ENCODE measurements at regions not wholly inside any gene's neighbourhood (a gene's known extent, or its start where the extent isn't known, plus 50 kb on each side); places are given as distances from the start of the nearest gene placed in this dataset.

DNA sequence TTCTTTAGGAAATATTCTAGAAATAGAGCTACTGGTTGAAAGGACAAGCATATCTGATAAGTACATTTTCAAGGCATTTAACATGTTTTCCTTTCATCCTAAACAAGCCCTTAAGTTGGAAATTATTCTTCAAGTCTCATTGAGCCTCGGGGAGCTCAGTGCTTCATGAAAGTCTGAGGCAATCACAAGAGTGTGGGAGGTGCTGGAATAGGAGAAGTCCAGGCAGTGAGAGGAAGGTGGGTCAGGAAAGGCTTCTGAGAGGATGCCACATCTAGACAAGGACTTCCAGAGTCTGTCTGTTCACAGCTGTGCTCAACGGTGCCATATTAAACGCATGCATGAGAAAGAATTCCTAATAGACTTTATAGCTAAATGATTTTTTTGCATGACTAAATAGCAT lies 69.8 kb downstream of the CD83 start:
- no peaks in the 10 kb centered on the region for H3K27me3 Mint-ChIP-seq
- ATAC-seq (no peak), DNase-seq (no peak)
- no peaks in the 10 kb centered on the region for H3K4me1 Mint-ChIP-seq
- H3K4me3 Mint-ChIP-seq, result no peak overlapping the region
- no peaks in the 10 kb centered on the region for H3K9me3 Mint-ChIP-seq
- H3K27ac Mint-ChIP-seq, result no peak overlapping the region

DNA sequence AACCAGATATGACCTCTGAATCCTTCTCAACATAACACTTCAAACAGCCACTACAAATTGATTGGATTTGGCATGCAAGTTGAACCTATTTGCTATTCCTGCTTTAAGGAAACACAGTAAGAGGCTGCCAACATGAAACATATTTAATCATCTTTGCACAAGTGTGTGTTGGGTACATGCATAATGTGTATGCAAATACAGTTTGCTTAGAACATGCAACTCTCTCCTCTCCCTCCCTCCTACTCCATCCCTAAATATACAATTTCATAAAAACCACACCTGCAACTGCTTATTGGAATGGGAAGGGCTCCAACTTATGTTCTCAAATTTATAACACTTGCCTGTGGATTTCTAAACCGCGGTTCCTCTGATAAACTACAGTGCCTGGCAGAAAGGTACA lies 71.5 kb downstream of the CD83 start:
- peaks cover 5% of the 10 kb centered on the region for H3K27me3 Mint-ChIP-seq
- ATAC-seq (no peak), DNase-seq (no peak)
- H3K4me1 Mint-ChIP-seq, result no peaks in the 10 kb centered on the region
- H3K9me3 Mint-ChIP-seq, result no peaks in the 10 kb centered on the region
- H3K4me3 Mint-ChIP-seq, result no peak overlapping the region
- H3K27ac Mint-ChIP-seq, result no peak overlapping the region

DNA sequence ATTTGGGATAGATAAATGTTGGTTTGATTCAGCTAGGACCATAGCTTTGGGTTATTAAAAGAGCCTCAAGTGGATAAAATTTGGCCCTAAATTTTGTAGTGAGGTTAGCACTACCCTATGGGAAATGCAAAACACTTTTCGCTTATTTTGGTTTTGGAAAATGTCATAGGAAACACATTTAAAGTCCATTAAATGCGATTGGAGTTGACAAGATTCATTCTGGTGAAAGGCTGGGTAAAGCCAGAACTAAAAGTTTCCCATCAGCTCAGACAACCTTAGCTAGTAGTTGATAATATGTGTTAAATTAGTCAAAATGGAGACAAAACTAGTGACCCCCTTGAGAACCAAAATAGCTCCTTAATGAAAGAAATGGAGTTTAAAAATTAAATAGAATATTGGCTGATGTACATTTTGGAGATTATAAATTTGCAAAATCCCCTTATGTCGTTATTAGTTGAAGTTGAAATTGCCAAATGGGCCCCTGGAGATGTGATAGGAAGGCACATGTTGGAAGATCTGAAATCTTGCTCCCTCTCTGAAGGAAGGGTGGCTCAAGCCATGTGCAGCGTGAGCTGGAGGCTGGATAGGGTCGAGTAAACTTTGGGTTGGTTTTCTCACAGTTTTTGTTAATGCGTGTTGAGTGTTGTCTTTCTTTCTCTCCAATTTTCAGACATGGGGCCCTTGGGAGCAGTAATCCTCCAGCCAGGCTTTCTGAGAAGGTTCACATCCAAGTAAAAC lies 72.8 kb downstream of the CD83 start:
- Mint-ChIP-seq H3K4me1 (no peaks in the 10 kb centered on the region), H3K4me3 (no peak overlapping the region), H3K27me3 (peaks cover 5% of the 10 kb centered on the region), H3K27ac (no peak overlapping the region), H3K9me3 (no peaks in the 10 kb centered on the region)
- DNase-seq, result no peak
- no peak for ATAC-seq

DNA sequence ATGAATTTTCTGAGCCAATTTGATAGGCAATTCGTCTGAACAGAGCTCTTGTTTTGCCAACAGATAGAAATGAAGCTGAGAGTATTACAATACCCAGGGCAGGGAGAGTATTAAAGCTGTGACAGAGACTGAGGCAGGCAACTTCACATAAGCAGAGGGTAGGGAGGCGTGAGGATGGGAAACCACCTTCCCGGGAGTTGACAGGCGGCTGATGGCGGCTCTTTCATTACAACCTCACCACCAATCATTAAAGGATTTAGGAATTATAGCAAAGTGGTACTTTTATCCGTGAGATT lies 73.3 kb downstream of the CD83 start:
- no peak for DNase-seq
- no peak for ATAC-seq
- Mint-ChIP-seq H3K4me3 (no peak overlapping the region), H3K27me3 (peaks cover 5% of the 10 kb centered on the region), H3K9me3 (no peaks in the 10 kb centered on the region), H3K4me1 (no peaks in the 10 kb centered on the region), H3K27ac (no peak overlapping the region)

DNA sequence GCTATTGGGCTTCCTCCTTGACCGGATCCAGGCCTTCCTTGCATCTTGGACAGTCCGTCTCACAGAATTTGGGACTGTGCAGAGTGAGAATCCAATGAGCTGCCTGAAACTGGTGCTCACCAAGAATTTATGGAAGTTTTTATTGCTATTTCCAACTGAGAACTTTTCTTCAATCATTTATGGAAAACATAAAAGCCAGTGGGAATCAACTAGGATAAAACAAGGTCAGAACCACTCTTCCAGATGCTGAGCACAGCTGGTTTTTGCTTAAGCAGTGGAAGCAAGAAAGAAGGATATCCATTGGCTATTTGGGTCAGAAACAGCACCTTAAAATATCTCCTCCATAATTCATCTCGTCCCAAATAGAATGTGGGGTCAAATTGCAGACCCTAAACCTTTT lies 74.2 kb downstream of the CD83 start:
- ATAC-seq (no peak), DNase-seq (no peak)
- H3K9me3 Mint-ChIP-seq, result no peaks in the 10 kb centered on the region
- H3K27ac Mint-ChIP-seq, result peak overlapping the region in 1 of 2 donors; percentile 85
- H3K27me3 Mint-ChIP-seq, result peaks cover 5% of the 10 kb centered on the region
- H3K4me1 Mint-ChIP-seq, result no peaks in the 10 kb centered on the region
- H3K4me3 Mint-ChIP-seq, result no peak overlapping the region

DNA sequence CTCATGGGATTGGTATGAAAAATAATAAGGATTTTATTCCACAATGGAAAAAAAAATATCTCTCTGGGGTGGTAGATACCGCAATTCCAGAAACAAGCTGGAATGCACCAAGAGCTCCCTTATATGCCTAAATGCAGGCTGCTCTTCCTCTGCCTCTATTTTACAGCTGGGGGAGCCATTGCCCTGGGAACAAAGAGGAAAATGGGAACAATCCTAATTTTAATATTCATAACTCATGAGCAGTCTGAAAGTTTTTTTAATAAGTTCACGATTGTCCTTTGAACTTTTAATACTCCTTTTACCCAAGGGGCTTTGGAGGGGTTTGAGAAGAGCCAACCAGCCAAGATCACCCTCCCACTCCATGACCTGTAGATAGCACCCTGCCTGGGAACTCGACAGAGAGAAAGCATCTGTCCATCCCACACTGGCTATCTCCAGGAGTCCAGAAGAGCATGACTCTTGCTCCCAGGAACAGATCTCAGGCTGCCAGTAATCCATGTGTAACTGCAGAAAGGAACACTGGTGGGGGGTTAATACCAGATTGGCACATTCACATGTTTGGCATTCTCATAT lies 74.7 kb downstream of the CD83 start:
- Mint-ChIP-seq H3K4me1 (no peaks in the 10 kb centered on the region), H3K4me3 (no peak overlapping the region), H3K27ac (peak overlapping the region in 1 of 2 donors; percentile 85), H3K27me3 (peaks cover 5% of the 10 kb centered on the region), H3K9me3 (no peaks in the 10 kb centered on the region)
- ATAC-seq (no peak), DNase-seq (no peak)

DNA sequence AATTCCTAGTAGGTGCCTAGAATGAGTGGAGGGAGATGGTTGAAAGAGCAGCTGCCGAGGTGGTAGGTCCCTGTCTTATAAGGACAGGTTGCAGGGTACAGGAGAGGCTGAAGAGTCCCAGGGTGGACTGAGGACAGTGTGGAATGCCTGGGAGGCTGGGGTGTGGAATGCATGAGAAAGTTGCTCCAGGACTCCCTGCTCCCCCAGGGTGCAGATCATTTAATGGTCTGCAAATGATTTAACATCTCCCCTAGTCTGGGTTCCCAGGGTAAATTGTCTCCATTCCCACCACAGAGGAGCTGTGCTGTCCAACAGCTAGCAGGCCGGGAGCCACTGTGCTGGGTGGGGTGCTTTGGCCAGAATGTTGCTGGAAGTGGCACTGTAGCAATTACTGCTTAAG lies 76.0 kb downstream of the CD83 start:
- DNase-seq, result no peak
- H3K9me3 Mint-ChIP-seq, result no peaks in the 10 kb centered on the region

DNA sequence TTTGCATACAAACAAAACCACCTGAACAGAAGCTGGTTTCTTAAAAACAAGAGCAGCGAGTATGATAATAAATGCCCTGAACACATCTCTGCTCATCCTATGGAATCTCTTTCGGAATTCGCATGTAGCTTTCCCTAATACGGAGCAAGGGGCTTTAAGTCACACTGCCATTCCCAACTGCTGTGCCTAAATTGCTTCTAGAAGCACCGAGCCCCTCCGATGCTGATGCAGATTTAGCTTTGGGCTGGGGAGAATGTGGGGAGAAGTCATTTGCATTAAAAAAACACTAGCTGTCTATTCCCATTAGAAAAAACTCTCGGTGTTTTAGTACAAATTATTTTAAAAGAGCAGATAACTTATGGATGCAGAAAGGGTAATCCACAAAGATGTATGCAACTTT lies 76.9 kb downstream of the CD83 start:
- DNase-seq, result no peak
- no peaks in the 10 kb centered on the region for H3K4me1 Mint-ChIP-seq
- no peak overlapping the region for H3K4me3 Mint-ChIP-seq
- peaks cover 0 to under 1% of the 10 kb centered on the region in 2 donors for H3K9me3 Mint-ChIP-seq
- no peak overlapping the region for H3K27ac Mint-ChIP-seq
- peaks cover 5% of the 10 kb centered on the region for H3K27me3 Mint-ChIP-seq
- no peak for ATAC-seq

More for the DNA sequence above, 76.0 kb downstream of the CD83 start:
- H3K4me3 Mint-ChIP-seq, result no peak overlapping the region
- no peak overlapping the region for H3K27ac Mint-ChIP-seq
- peaks cover 5% of the 10 kb centered on the region for H3K27me3 Mint-ChIP-seq
- no peaks in the 10 kb centered on the region for H3K4me1 Mint-ChIP-seq
- ATAC-seq, result no peak

DNA sequence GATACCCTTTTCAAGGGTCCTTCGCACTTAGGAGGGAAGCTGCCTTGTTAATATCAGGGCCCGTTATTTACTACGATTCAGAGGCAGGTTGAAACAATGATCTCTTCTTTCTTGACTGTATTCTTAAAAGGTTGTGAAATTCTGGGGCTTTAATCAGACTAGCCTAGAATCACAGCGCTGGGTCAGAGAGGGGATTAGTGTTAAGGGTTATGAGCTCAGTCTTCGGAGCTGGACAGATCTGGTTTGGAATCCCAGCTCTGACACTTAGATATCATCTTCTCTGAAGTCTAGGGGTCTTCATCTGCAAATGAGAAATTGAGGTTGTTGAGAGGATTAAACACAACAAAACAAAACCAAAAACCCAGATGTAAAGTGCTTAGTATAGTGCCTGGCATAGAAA lies 77.4 kb downstream of the CD83 start:
- Mint-ChIP-seq H3K4me1 (no peaks in the 10 kb centered on the region), H3K27me3 (peaks cover 5% of the 10 kb centered on the region), H3K4me3 (no peak overlapping the region), H3K27ac (no peak overlapping the region), H3K9me3 (peaks cover 0 to 5% of the 10 kb centered on the region in 2 donors)
- DNase-seq (no peak), ATAC-seq (no peak)

DNA sequence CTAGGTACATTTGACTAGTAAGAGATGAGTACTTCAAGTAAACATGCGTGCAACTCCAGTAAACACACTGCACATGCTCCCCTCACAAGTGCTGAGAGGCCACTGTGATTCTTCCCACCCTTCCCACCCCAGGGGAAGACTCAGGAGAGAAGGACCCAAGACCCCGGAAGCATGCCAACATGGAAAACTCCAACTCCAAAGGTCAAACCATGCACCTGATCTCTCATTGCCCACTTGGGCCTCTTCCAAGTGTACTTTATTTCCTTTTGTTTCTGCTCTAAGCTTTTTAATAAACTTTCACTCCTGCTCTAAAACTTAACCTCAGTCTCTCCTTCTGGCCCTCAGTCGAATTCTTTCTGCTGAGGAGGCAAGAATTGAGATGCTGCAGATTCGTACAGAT lies 78.5 kb downstream of the CD83 start:
- Mint-ChIP-seq H3K27me3 (peaks cover 5% of the 10 kb centered on the region), H3K4me1 (no peaks in the 10 kb centered on the region), H3K27ac (no peak overlapping the region), H3K4me3 (no peak overlapping the region), H3K9me3 (peaks cover 0 to 11% of the 10 kb centered on the region in 2 donors)
- DNase-seq (no peak), ATAC-seq (no peak)

DNA sequence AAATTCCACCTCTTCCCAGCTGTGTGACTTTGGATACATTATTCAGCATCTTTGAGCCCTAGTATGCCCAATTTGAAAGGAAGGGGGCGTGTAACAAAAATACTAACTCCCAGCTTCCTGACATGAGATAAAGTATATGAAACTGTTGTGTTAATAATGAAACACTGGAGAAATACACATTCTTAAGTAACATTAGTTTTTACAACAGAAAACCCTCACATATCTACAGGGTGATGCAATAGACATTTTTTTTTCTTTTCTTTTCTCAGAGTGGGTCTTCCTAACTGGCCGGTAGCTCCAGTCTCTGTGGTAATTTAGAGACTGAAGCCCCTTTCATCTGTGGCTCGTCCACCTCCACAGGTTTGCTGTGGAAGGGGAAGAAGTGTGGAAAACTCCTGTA lies 79.5 kb downstream of the CD83 start:
- ATAC-seq, result no peak
- Mint-ChIP-seq H3K9me3 (peaks cover 0 to 11% of the 10 kb centered on the region in 2 donors), H3K4me1 (no peaks in the 10 kb centered on the region), H3K4me3 (no peak overlapping the region), H3K27ac (peak overlapping the region in 1 of 2 donors; percentile 62), H3K27me3 (peaks cover 5% of the 10 kb centered on the region)
- DNase-seq, result no peak

DNA sequence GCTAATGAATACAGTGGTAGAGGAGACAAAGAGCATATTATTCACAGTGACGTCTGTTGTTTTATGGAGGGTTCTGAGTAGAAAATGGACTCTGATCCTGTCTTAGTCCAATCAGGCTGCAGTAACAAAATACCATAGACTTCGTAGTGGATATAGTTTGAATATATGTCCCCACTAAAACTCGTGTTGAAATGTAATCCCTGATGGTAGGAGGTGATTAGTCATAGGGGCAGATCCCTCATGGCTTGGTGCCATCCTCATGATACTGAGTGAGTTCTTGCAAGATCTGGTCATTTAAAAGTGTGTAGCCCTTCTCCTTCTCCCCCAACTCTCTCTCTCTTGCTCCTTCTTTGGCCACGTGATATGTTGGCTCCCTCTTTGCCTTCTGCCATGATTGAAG lies 82.5 kb downstream of the CD83 start:
- Mint-ChIP-seq H3K27me3 (no peaks in the 10 kb centered on the region), H3K4me1 (no peaks in the 10 kb centered on the region), H3K9me3 (peaks cover 0 to 11% of the 10 kb centered on the region in 2 donors), H3K4me3 (no peak overlapping the region), H3K27ac (no peak overlapping the region)
- DNase-seq, result no peak
- no peak for ATAC-seq

DNA sequence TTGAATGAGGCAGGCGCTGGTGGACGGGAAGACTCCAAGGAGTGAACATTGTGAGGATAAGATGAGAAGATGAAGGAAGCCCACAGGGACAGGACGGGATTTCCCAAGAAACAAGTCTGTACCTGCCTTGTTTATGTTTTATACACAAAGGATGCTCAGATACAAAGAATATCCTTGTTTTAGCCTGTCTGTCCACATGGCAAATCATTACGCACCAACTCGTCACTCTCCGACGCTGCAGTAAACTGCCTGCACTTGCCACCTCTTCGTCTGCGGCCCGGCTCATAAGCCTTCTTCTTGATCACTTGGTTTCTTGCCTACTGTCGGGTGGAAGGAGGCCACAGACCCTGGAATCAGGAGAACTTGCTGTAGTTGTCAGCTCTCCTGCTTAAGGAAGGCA lies 85.4 kb downstream of the CD83 start:
- H3K4me3 Mint-ChIP-seq, result no peak overlapping the region
- DNase-seq (no peak), ATAC-seq (no peak)
- peaks cover 0 to 11% of the 10 kb centered on the region in 2 donors for H3K9me3 Mint-ChIP-seq
- H3K4me1 Mint-ChIP-seq, result no peaks in the 10 kb centered on the region
- H3K27me3 Mint-ChIP-seq, result no peaks in the 10 kb centered on the region
- no peak overlapping the region for H3K27ac Mint-ChIP-seq

DNA sequence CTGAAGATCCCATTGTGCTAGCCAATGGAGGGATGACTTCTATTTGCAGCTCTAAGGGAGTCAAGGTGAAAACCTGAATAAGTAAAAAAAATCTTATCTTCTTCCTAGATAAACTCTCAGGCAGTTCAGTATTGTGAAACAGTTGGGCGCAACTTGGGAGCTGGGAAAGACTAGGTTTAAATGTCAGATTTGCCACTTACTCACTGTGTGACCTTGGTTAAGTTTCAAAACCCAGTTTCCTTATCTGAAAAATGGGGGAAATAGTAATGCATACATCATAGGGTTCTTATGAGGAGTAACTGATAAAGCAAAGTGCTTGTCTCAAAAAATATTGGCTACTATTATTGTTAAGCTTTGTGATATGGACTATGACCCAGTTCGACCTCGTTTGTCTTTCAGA lies 88.8 kb downstream of the CD83 start:
- no peak overlapping the region for H3K4me3 Mint-ChIP-seq

DNA sequence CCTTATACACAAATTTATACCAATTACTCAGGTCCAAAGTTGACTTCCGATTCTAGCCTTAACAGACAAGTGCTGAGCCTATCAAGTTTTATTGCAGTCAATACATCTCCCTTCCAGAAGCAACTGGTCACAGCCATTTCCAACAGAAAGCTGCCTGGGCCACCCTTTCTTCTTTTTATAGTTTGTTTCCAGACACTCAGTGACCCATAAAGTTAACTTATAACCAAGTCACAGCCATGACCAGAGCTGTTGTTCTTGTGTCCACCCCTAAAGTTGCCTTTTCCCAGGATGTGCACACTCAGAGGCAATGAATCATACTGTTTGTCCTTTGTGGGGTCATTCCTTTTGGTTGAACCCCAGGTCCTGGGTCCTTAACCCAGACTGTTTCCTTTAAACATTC lies 89.9 kb downstream of the CD83 start:
- H3K27me3 Mint-ChIP-seq, result no peaks in the 10 kb centered on the region
- no peaks in the 10 kb centered on the region for H3K9me3 Mint-ChIP-seq
- H3K27ac Mint-ChIP-seq, result no peak overlapping the region
- no peak for DNase-seq
- no peak overlapping the region for H3K4me3 Mint-ChIP-seq
- H3K4me1 Mint-ChIP-seq, result peaks cover 23% of the 10 kb centered on the region
- ATAC-seq, result no peak

More for the DNA sequence above, 88.8 kb downstream of the CD83 start:
- DNase-seq (no peak), ATAC-seq (no peak)
- Mint-ChIP-seq H3K9me3 (no peaks in the 10 kb centered on the region), H3K4me1 (peaks cover 13% of the 10 kb centered on the region), H3K27ac (no peak overlapping the region), H3K27me3 (no peaks in the 10 kb centered on the region)

DNA sequence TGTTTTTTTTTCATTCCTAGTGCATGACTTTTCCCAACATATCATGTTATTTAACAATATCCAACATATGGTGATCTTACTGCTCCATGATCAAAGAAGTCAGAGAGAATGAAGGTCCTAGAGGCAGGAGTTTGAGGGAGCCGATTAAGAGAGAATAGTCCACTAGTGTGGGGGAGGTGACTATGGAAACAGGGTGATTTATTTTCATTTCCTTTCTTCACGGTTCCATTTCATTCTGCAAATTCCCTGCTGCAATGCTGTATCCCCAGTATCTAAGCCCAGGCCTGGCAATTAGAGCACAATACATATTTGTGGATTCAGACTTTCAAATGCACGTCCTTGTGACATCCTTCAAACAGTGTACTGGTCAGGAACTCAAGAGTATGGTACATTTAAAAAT lies 91.4 kb downstream of the CD83 start:
- H3K4me3 Mint-ChIP-seq, result no peak overlapping the region
- ATAC-seq, result no peak

DNA sequence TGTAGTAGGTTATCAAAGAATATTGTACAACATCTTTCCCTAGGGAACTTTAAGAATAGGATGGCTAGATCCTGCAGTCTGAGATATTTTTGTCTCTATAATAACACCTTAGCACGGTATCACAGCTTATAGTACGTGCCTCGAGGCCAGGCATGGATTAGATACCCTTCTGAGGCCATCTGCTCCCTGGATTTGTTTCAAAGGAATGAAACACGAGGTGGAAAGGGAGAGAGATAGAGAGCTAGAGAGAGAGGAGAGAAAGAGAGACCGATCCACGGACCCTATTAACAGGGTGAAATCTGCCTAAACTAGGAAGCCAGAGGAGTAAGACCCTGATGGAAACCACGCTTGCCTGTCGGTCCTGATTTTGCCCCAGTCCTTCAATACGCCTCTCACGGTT lies 92.5 kb downstream of the CD83 start:
- DNase-seq (no peak), ATAC-seq (no peak)
- no peaks in the 10 kb centered on the region for H3K9me3 Mint-ChIP-seq
- peaks cover 23% of the 10 kb centered on the region for H3K4me1 Mint-ChIP-seq
- no peaks in the 10 kb centered on the region for H3K27me3 Mint-ChIP-seq
- H3K4me3 Mint-ChIP-seq, result peak overlapping the region; percentile 28 to 73
- peak overlapping the region in 1 of 2 donors; percentile 2 for H3K27ac Mint-ChIP-seq

More for the DNA sequence above, 91.4 kb downstream of the CD83 start:
- no peaks in the 10 kb centered on the region for H3K9me3 Mint-ChIP-seq
- H3K27me3 Mint-ChIP-seq, result no peaks in the 10 kb centered on the region
- H3K27ac Mint-ChIP-seq, result no peak overlapping the region
- peaks cover 23% of the 10 kb centered on the region for H3K4me1 Mint-ChIP-seq
- DNase-seq, result no peak

Data from stimulated activated naive CD8-positive, alpha-beta T cell treated with anti-CD3 and anti-CD28 coated beads, Interleukin-15, amount 100 ng/mL, for 72 hours (primary cell).